GM19467 (cell line): ENCODE measurements at regions not wholly inside any gene's neighbourhood (a gene's known extent, or its start where the extent isn't known, plus 50 kb on each side); places are given as distances from the start of the nearest gene placed in this dataset.

Experiments used
- ATAC-seq: cut with Tn5 transposase; IDR thresholded peaks from one replicate; pipeline ENCODE4 v1.9.1; 2021; ENCODE audit warnings: mild to moderate bottlenecking, moderate library complexity; ENCODE audit not compliant: unreplicated experiment

GRCh38 chr2:54388076-54388475, 68.1 kb upstream of the SPTBN1 start:
- ATAC-seq: no peak

- no peak for ATAC-seq
Observed at GRCh38 chr2:54392555-54393324, 63.4 kb upstream of the SPTBN1 start.

- peak; percentile 63 for ATAC-seq
Observed at GRCh38 chr2:54394392-54394791, 61.7 kb upstream of the SPTBN1 start.

GRCh38 chr2:54396107-54396506, 60.0 kb upstream of the SPTBN1 start:
- no peak for ATAC-seq

GRCh38 chr2:54396798-54397197, 59.3 kb upstream of the SPTBN1 start:
- no peak for ATAC-seq

GRCh38 chr2:54397426-54397825, 58.7 kb upstream of the SPTBN1 start:
- ATAC-seq: no peak

GRCh38 chr2:54401554-54401953, 54.6 kb upstream of the SPTBN1 start:
- no peak for ATAC-seq

- no peak for ATAC-seq
Observed at GRCh38 chr2:54402350-54402749, 53.8 kb upstream of the SPTBN1 start.

GRCh38 chr2:54403512-54404238, 52.5 kb upstream of the SPTBN1 start:
- no peak for ATAC-seq

GRCh38 chr2:54404270-54404669, 51.9 kb upstream of the SPTBN1 start:
- no peak for ATAC-seq

GRCh38 chr2:54406031-54406430, 50.1 kb upstream of the SPTBN1 start:
- no peak for ATAC-seq
